Kidney capillary endothelial cell (primary cell): ENCODE measurements at regions not wholly inside any gene's neighbourhood (a gene's known extent, or its start where the extent isn't known, plus 50 kb on each side); places are given as distances from the start of the nearest gene placed in this dataset.
"Not testable (repeated sequence)": the region's sequence is repeated elsewhere in the genome, so short reads cannot be mapped to it uniquely, and the experiment has no call there.

Experiments
- DNase-seq: peaks from one replicate; pipeline ENCODE4 v3.0.0-alpha.2; 2018; ENCODE audit warnings: low spot score

DNA sequence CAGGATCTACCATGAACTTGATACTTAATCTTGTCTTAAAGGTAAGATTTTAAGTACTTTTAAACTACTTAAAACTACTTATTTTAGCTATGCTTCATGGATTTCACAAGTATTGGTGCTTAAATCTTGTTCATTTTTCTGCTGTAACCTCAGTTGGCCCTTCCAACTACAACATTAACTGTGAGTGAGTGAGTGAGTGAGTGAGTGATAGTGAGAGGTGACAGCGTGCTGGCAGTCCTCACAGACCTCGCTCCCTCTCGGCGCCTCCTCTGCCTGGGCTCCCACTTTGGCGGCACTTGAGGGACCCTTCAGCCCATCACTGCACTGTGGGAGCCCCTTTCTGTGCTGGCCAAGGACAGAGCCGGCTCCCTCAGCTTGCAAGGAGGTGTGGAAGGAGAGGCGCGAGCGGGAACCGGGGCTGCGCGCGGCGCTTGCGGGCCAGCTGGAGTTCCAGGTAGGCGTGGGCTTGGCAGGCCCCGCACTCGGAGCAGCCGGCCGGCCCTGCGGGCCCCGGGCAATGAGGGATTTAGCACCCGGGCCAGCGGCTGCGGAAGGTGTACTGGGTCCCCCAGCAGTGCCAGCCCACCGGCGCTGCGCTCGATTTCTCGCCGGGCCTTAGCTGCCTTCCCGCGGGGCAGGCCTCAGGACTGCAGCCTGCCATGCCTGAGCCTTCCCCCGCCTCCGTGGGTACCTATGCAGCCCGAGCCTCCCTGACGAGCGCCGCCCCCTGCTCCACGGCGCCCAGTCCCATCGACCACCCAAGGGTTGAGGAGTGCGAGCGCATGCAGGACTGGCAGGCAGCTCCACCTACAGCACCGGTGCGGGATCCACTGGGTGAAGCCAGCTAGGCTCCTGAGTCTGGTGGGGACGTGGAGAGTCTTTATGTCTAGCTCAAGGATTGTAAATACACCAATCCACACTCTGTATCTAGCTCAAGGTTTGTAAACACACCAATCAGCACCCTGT, 1558.6 kb upstream of the SEL1L start:
- DNase-seq: not testable (repeated sequence)

DNA sequence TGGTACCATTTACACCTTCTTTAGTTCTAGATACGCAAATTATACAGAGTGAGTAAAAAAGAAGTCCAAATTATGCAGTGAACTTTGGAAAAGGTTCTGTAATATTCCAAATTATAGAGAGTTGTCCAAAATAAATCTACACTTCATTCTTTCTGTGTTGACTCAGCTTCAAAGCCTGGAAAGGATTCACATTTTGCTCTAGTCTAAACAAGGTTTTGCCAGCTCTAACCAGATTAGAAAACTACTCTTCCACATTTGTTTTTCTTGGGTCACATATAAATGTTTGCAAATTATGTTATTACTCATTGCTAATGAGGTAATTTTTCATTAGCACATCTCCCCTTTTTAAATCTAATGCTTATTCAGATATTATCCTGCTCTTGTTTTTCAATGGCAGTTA, 1562.4 kb upstream of the SEL1L start:
- no peak for DNase-seq

DNA sequence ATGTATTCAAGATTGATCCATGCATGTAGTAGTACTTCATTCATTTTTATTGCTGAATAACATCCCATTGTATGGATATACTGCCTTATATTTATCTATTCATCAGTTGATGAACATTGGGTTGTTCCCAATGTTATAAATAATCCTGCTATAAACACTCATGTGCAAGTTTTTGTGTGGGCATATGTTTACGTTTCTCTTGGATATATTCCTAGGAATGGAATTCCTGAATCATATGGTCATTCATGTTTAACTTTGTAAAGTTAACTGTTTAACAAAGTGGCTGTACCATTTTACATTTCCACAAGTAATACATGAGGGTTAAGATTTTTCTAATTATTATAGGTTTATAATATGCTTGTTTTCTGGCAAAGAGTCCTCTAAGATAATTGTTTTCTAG, 1568.2 kb upstream of the SEL1L start:
- DNase-seq: no peak

DNA sequence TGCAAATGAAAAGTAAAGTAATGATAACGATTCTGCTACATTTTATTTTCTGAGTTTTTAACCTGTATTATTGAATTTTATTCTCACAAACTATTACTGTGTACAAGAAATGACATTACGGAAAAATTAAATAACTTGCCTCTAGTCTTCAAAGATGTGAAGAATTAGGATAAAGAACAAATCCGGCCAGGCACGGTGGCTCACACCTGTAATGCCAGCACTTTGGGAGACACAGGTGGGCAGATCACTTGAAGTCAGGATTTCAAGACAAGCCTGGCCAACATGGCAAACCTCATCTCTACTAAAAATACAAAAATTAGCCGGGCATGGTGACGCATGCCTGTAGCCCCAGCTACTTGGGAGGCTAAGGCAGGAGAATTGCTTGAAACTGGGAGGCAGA, 1584.4 kb upstream of the SEL1L start:
- no peak for DNase-seq

DNA sequence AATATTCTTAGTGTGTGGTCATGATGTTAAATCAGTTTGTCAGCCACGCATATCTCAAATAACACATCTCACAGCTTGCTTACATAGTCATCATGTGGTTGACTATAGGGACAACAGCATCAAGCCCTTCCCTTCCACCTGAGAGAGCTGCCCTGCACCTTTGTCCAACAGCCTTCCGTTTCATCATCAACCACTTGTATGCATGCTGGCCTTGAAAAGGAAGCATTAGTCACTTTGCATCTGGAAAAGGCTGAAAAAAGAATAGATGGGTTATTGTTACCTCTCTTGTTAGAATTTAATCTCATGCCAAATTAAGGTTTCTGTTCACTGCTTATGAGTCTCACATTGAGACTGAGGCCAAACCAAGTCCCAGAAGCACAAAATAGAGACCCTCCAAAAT, 1586.5 kb upstream of the SEL1L start:
- no peak for DNase-seq

DNA sequence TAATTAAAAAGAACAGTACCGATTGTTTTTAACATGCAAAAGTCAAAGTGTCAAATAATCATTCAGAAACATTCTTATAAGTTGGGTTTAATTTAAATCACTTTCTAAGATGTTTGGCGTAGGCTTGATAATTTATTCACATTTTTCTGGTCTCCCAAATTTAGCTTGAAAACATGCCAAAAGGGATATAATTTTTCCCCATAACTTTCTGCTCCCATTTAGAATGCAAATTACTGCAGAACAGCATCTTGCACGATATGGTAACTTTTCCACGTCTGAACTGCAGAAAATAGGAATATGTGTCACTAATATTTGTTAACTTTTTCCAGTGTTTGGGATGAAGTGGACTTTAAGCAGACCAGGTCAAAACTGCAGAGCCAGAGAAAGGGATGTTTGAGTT, 1592.4 kb upstream of the SEL1L start:
- DNase-seq: no peak

DNA sequence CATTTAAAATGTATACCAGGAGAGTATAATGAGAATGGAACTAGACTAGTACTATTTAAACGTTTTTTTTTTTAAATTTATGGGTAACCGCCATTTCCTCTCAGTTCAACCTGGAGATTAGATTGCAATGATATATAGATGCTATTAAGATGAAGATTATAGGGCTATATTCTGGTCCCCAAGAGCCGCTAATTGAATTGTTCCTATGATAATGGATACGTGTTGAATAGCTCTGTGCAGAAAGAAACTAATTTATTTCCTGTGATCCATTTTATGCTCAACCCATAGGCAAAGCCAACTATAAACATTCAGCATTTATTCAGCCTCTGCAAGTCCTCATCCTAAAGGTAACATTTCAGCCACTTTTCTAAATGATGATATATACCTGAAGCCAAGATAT, 1595.1 kb upstream of the SEL1L start:
- DNase-seq: no peak

DNA sequence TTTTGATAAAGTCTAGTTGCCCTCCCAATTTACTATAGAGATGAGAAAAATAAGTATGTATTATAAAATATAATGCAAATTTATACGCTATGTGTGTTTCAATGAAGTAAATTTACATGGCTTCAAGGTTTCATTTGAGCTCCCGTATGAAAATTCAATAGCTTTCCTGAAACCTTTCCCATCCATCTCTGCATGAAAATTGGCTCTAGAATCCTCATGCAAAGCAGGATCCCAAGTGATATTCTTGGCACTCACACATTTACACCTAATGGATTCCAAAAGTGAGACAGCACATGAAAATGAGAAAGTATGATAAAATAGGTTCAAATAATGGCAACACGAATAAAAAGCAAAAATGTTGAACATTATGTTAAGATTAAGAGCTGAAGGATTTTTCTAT, 1595.8 kb upstream of the SEL1L start:
- DNase-seq: no peak

DNA sequence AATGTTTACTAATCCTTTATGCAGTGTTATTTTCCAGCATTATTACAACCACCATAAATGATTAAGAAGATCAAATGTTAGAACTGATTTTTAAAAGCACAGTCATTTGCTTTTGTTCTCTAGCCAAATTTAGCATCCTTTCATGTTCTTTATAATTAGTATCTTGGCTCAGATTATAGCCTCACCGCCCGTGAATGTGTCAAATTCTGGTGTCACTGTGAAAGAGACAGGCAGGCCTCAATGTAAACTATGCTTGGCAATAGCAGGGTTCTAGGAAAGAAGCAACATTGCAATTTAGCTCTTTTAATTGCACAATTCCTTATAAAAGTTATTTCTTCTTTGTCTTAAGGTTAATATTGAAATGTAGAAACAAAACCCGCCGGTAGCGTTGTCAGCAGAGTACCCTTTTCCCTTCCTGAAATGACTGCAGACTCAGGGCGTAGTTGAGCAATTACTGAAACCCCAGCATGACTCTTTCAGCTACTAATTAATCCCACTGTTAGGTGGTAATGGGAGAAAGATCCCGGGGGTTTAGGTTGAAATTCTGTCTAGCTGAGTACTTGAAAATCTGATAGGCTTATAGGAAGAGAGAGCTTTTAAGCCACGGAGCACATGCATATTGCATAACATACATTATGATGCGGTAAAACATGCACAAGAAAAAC, 1600.5 kb upstream of the SEL1L start:
- DNase-seq: no peak

DNA sequence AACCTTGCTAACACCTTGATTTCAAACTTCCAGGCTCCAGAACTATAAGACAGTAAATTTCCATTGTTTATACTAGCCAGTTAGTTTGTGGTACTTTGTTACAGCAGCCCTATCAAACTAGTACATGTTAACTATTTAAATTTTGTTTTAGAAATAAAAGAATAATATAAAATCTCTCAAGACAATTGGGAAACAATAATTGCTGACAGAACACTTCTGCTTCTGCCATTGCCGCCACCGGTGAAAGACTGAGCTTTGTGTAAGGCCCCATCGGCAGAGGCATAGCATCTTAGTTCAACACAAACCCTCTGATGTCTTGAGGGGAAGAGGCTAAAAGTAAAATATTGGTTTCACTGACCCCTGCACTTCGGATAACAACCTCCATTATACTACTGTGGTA, 1607.1 kb upstream of the SEL1L start:
- DNase-seq: no peak

DNA sequence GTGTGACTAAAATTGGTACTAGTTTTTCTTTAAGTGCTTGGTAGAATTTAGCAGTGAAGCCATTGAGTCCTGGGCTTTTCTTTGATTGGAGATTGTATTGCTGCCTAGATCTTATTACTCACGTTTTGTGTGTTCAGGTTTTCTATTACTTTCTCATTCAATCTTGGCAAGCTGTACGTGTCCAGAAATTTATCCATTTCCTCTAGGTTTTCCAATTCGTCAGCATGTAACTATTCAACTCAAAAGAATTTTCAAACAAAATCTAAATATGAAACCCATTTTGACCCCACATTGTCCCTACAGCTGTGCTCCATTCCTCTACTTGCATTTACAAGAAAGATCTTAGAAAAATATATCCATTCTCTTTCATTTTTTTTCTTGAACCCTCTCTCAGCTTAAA, 1613.4 kb upstream of the SEL1L start:
- DNase-seq: no peak

DNA sequence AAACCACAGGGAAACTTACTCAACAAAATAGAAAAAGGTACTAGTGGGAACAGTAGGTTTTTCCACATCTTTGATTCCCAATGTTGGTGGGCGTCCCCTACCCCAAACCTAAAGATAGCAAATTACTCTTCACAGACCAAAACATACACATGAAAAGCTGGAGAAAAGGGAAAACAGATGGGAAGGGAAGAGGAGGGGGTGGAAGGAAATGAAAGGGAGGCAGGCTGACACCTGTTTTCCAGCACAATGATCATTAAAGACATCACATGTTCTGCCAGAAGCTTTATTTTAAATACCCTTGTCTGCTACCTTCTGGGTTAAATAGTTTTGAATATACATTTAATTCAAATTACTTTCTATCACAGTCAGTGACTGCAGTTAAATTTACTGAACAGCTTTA, 1617.9 kb upstream of the SEL1L start:
- DNase-seq: no peak

DNA sequence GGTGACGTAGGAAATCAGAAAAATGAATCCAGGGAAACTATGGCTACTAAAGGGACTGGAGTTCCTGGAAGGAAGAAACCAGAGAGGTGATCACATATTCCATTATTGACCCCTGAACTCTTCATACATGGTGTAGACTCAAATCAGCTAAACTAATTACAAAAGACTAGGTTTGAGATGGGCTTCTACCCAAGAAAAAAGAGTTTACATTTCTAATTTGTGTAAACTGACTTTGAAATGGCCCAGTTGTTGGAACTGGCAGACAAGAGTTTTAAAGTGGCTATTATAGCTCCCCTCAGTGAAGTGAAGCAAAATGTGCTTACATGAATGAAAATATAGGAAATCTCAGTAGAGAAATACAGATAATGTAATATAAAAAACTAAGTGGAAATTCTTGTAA, 1619.4 kb upstream of the SEL1L start:
- no peak for DNase-seq

DNA sequence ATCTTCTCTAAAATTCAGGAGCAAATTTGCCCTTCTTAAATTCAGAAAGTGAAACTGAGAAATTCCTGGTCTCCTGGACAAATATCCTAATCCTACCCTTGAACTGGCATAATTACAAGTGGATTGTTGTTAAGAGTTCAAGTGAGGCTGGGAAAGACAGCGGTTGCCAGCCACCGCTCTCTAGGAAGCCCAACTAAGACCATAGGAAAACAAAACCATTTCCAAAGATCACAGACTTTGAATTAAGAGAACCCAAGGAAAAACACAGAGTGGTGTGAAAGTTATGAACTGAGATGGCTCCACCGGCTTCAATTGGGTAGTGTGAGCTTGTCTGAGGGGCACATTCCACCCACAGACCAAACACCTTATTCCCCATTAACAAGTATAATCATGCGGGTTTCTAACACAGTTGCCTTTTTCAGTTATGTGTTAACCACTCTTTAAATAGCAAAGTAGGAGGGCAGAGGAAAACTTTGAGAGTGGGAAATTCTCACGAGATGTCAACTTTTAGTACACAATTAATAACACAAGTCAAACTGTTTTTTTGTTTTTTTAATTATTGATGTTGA, 1628.8 kb upstream of the SEL1L start:
- DNase-seq: no peak

DNA sequence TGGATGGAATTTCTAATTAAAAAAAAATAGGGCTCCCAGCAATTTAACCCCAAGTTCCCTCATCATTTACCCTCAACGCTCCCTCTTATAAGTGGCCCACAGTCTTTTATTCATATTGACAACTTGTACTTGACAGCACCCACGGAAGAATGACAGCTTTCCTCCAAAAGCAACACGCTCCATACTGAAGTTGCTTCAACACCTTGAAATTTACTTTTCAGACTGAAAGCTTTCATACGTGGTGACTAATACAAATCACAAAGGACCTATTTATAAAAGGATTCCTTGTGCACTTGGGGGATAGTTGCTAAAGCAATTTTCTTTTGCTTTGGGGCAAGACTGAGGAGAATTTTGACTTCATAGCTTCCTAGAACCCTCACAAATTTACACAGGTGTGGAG, 1629.4 kb upstream of the SEL1L start:
- no peak for DNase-seq

DNA sequence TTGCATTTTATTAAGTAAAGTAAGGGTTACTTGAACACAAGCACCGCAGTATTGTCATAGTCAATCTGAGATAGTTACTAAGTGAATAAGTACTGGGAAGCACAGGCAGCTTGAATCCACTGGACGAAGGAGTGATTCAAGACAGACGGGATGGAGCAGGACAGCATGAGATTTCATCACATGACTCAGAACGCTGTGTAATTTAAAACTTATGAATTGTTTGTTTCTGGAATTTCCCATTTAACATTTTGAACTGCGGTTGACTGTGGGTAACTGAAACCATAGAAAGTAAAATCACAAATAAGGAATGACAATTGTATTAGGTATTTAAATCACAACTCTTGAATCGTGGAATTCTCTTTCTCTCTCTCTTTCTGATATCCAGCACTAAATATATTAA, 1630.4 kb upstream of the SEL1L start:
- no peak for DNase-seq

DNA sequence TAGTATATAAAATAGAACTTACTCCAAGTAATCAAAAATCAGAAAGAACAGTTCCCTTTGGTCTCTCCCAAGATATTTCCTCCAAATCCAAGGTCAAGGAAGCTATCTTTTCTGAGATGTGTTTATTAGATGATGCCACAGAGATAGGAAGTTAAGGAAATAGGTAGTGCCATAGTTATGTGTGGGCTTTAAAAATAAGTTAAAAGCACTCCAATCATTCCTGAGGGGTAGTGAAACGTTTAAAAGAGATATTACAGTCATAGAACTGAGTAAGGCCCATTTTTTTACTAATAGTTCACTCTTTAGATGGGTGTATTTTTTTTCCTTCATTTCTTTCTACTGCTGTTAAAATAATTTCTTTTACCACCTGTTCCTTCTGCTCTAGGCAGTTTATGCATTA, 1630.9 kb upstream of the SEL1L start:
- DNase-seq: no peak

DNA sequence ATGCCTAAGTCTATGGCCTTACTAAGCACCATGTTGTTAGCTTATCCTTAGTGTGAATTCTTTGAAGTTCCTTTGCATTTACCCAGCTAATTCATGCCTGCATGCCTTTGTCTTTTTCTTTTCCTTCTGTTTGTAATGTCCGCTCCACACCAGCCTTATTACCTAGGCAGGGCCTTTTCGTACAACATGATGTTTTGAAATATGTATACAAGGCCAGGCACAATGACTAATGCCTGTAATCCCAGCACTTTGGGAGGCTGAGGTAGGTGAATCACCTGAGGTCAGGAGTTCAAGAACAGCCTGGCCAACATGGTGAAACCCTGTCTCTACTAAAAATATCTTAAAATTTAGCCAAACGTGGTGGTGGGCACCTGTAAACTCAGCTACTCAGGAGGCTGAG, 1636.5 kb upstream of the SEL1L start:
- DNase-seq: no peak

DNA sequence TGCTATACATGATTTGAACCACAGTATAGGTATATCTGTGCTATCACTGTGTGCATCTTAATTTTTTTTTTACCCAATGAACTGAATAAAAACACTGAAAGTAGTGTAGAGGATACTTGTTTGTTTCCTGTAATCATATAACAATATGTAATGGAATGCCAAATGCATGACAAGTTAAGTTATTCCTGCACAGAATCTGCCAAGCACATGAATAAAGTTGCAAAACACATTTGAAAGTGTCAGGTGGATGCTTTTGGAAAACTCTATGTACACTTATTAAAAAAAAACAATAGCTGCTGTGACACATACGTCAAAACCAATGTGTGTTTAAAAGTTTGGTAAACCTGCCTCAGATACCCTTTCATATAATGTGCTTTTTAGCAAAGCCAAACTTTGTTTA, 1638.1 kb upstream of the SEL1L start:
- no peak for DNase-seq

DNA sequence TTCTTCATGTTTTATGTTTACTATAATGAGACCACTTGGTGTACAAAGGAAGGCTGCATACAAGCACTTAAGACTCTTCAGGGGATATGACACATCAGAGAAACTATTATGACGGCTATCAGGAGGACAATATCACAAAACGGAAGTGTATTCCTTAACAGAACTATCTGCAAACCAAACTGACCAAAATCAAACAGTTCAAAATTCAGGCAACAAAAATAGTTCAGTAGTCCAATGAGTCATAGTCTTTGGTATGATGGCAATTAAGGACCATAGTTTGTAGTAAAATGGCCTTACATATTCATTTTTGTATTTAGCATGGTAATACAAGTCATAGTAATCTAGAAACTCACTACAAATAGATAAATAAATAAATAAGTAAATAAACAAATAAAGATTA, 1638.7 kb upstream of the SEL1L start:
- DNase-seq: no peak

DNA sequence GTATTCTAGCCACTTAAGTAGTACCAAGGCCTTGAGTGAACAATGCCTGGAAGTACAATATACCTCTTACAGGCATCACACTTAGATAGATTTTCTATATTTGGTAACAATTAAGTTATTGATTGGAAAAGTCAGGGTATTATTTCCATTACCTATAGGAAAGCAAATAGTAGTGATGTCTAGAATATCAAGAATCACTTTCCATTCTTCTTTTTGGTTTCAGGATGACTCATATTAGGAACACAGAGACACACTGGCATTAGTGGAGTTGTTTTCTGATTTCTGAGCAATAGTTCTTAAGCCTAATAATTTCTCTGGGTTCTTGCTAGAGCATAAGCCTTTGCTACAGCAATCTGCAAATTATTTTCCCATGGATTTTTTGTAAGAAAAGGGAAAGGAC, 1640.0 kb upstream of the SEL1L start:
- DNase-seq: no peak

DNA sequence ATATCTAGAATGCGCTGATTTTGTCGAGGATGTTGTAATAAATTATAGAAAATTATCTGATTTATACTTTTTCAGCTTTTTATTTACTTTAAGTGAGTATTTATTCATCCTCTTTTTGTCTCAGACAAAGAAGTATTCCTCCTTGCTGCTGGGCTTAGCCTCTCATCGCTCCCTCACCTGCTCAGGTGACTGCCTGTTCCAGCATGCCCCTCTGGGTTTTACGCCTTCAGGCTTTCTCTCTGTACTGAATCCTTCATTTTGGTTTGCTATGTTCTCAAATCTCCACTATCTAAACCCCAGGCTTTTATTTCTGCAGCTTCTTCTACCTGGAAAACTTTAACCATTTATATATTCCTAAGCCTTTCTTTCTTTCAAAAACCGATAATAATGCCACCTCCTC, 1650.9 kb upstream of the SEL1L start:
- no peak for DNase-seq

DNA sequence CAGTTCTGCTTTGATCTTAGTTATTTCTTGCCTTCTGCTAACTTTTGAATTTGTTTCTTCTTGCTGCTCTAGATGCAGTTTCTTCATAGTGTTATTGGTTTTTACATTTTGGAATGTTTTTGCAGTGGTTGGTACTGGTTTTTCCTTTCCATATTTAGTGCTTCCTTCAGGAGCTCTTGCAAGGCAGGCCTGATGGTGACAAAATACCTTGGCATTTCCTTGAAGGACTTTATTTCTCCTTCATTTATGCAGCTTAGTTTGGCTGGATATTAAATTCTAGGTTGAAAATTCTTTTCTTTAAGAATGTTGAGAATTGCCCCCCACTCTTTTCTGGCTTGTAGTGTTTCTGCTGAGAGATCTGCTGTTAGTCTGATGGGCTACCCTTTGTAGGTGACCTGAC, 1654.7 kb upstream of the SEL1L start:
- not testable (repeated sequence) for DNase-seq
